Neural progenitor cell (in vitro differentiated cells): ENCODE measurements at regions not wholly inside any gene's neighbourhood (a gene's known extent, or its start where the extent isn't known, plus 50 kb on each side); places are given as distances from the start of the nearest gene placed in this dataset.

Source experiments
- CTCF ChIP-seq: fragments of 200-600 bp; sonication (generic); IDR thresholded peaks from 2 replicates; pipeline ENCODE4 v1.5.1; 2017; ENCODE audit warnings: antibody characterized with exemption, mild to moderate bottlenecking
- EZH2phosphoT487 ChIP-seq: fragments of 200-600 bp; sonication (generic); IDR thresholded peaks from 2 replicates; pipeline ENCODE4 v1.6.1; 2017; ENCODE audit warnings: antibody characterized with exemption

GRCh38 chr11:49424136-49424535 lies 215.7 kb upstream of the FOLH1 start:
- no peak for TF ChIP-seq EZH2phosphoT487
- TF ChIP-seq CTCF = no peak
